ENCODE measurements at regions not wholly inside any gene's neighbourhood (a gene's known extent, or its start where the extent isn't known, plus 50 kb on each side); places are given as distances from the start of the nearest gene placed in this dataset.

DNA sequence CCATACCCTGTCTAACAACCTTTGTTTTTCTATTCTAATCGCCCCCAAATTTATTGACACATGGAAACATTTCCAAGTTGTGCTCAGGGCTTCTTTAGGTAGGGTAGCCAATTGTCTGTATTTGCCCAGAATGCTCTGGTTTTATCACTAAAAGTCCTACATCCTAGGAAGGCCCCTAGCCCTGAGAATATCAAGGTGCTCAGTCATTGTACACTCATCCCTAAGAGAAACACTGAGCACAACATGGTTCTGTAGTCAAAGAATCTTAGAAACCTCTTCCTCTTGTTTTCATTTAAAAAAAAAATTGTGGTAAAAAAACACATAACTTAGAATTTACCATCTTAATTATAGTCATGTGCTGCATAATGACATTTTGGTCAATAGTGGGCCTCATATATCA, 69.0 kb upstream of the BASP1 start:
- no peak overlapping the region for H3K27ac Mint-ChIP-seq

DNA sequence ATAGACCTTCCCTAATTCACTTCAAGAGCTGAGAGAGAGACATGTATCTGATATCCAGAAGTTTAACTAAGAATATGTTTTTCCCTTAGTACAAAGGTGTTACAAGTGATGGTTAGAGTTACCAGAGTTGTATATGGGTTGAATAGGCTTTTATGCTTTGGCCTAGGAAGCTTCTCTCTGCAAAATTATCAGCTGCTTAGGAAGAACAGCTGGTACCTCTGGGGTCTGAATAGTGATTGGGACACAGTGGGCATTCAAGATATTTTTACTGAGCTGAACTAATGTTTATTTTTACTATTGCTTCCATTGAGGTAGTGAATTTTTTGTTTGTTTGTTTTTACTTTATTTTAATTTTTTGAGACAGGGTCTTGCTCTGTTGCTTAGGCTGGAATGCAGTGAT, 67.6 kb upstream of the BASP1 start:
- peaks cover 18% of the 10 kb centered on the region for H3K27me3 Mint-ChIP-seq (ENCODE audit: low read depth, poor library complexity)
- TF ChIP-seq, protein P1, sequence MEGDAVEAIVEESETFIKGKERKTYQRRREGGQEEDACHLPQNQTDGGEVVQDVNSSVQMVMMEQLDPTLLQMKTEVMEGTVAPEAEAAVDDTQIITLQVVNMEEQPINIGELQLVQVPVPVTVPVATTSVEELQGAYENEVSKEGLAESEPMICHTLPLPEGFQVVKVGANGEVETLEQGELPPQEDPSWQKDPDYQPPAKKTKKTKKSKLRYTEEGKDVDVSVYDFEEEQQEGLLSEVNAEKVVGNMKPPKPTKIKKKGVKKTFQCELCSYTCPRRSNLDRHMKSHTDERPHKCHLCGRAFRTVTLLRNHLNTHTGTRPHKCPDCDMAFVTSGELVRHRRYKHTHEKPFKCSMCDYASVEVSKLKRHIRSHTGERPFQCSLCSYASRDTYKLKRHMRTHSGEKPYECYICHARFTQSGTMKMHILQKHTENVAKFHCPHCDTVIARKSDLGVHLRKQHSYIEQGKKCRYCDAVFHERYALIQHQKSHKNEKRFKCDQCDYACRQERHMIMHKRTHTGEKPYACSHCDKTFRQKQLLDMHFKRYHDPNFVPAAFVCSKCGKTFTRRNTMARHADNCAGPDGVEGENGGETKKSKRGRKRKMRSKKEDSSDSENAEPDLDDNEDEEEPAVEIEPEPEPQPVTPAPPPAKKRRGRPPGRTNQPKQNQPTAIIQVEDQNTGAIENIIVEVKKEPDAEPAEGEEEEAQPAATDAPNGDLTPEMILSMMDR (IDR thresholded peaks at IDR 0.05), result no peak
- no peak for DNase-seq
- no peaks in the 10 kb centered on the region for H3K36me3 Mint-ChIP-seq (ENCODE audit: low read depth)
- peaks cover 20% of the 10 kb centered on the region for H3K4me1 Mint-ChIP-seq
- no peak overlapping the region for H3K4me3 Mint-ChIP-seq
- H3K9me3 Mint-ChIP-seq, result no peaks in the 10 kb centered on the region
- H3K27ac Mint-ChIP-seq, result no peak overlapping the region

More for the DNA sequence above, 69.0 kb upstream of the BASP1 start:
- no peak for DNase-seq
- TF ChIP-seq, protein P1 (IDR thresholded peaks at IDR 0.05), result no peak
- Mint-ChIP-seq H3K4me3 (no peak overlapping the region), H3K4me1 (peaks cover 22% of the 10 kb centered on the region), H3K9me3 (peaks cover under 1% of the 10 kb centered on the region), H3K27me3 (ENCODE audit: low read depth, poor library complexity) (peaks cover 18% of the 10 kb centered on the region), H3K36me3 (ENCODE audit: low read depth) (no peaks in the 10 kb centered on the region)

DNA sequence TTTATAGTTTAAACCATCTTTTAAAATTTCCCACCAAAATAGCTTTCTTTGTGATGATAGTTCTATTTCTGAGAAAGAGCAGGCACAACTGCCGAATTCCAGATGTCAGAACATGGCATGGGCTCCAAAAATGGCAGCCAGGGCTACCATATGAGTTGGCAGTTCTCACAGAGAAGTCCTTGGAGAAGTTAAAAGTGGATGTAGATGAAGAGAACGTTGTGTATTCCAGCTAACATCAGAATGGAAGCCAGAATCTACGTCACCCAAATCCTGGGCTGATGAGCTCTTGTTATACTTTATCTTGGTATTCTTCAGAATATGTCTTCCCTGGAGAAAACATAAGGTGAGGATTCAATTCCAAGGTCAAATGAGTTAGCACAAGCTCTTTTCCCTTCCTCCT, 66.9 kb upstream of the BASP1 start:
- no peak overlapping the region for H3K4me3 Mint-ChIP-seq
- peaks cover 18% of the 10 kb centered on the region for H3K27me3 Mint-ChIP-seq (ENCODE audit: low read depth, poor library complexity)
- H3K27ac Mint-ChIP-seq, result no peak overlapping the region
- TF ChIP-seq, protein P1 (IDR thresholded peaks at IDR 0.05), result no peak
- DNase-seq, result no peak
- no peaks in the 10 kb centered on the region for H3K36me3 Mint-ChIP-seq (ENCODE audit: low read depth)
- H3K9me3 Mint-ChIP-seq, result no peaks in the 10 kb centered on the region
- H3K4me1 Mint-ChIP-seq, result peaks cover 16% of the 10 kb centered on the region

DNA sequence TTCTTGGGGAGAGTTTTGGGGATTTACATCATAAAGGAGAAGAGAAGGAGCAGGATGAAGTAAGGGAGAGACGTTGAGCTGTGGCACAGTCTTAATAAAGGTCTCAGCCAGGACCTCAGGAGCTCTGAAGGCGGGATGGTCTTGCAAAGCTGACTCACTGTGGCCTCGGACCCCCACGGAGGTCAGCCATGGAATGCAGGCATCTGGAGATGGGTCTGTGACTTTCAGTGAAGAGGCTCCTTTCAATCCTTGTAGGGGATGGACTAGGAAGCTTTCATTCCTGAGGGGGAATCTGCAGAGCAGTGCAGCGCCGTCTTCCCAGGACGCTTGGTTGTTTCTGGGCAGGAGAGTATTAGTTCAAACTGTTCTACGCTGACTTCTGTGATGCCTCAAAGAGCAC, 65.7 kb upstream of the BASP1 start:
- Mint-ChIP-seq H3K4me3 (no peak overlapping the region), H3K36me3 (ENCODE audit: low read depth) (no peaks in the 10 kb centered on the region), H3K27ac (peak overlapping the region; percentile 1), H3K27me3 (ENCODE audit: low read depth, poor library complexity) (peaks cover 13% of the 10 kb centered on the region), H3K4me1 (peaks cover 16% of the 10 kb centered on the region), H3K9me3 (no peaks in the 10 kb centered on the region)
- TF ChIP-seq, protein P1 (IDR thresholded peaks at IDR 0.05), result no peak
- DNase-seq, result peak; percentile 9

DNA sequence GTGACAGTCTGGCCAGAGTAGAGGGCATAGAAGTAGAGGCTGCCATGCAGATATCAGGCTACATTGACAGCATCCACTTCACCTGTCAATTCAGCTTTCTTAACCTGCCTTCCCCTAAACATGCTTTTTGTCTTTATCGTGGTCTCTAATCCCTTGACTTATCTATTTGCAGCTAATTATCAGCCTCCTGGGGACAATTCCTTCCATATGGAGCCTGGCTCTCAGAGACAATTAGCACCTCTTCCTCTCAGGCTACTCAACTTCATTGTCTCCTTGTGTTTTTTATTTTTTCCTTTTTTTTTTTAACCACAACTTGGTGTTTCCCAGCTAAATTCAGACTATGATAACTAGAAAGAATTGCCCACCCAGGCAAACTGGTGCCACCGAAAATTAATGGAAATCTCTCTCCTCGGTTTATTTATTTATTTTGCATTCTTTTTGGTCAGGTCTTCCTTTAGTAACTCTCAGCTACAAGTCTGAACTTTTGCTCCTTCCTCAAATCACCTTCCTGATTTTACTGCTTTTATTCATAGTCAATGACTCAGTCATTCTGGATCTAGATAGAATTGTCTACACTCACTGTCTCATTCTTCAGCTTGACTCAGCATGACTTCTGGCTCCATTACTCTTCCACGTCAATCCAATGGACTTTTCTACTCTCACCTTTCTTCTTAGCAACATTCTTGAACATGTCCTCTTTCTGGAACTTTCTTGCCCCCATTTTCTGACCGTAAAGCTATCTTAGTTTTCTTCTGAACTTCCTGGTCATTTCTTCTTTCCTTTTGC, 63.0 kb upstream of the BASP1 start:
- Mint-ChIP-seq H3K9me3 (no peaks in the 10 kb centered on the region), H3K36me3 (ENCODE audit: low read depth) (no peaks in the 10 kb centered on the region), H3K4me3 (no peak overlapping the region), H3K27me3 (ENCODE audit: low read depth, poor library complexity) (peaks cover 15% of the 10 kb centered on the region), H3K4me1 (peaks cover 18% of the 10 kb centered on the region), H3K27ac (no peak overlapping the region)
- DNase-seq, result no peak
- TF ChIP-seq, protein P1 (IDR thresholded peaks at IDR 0.05), result no peak

DNA sequence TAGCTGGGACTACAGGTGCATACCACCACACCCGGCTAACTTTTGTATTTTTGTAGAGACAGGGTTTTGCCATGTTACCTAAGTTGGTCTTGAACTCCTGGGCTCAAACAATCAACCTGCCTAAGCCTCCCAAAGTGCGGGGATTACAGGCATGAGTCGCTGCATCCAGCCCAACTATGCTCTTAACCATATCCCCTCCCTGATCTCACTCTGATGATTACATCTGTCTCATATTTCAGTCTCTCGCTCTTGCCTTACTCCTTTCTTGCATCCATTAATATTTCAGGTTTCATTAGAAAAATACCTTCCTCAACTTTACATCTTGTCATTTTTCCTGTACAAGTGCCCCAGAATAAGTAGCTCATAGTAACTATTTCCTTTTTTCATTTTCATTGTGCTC, 61.0 kb upstream of the BASP1 start:
- Mint-ChIP-seq H3K36me3 (ENCODE audit: low read depth) (no peaks in the 10 kb centered on the region), H3K27me3 (ENCODE audit: low read depth, poor library complexity) (peaks cover 13% of the 10 kb centered on the region), H3K4me3 (no peak overlapping the region), H3K9me3 (no peaks in the 10 kb centered on the region), H3K4me1 (peaks cover 21% of the 10 kb centered on the region), H3K27ac (no peak overlapping the region)
- no peak for DNase-seq
- TF ChIP-seq, protein P1 (IDR thresholded peaks at IDR 0.05), result no peak

All from nephron progenitor cell (in vitro differentiated cells).